ENCODE measurements at regions not wholly inside any gene's neighbourhood (a gene's known extent, or its start where the extent isn't known, plus 50 kb on each side); places are given as distances from the start of the nearest gene placed in this dataset.

DNA sequence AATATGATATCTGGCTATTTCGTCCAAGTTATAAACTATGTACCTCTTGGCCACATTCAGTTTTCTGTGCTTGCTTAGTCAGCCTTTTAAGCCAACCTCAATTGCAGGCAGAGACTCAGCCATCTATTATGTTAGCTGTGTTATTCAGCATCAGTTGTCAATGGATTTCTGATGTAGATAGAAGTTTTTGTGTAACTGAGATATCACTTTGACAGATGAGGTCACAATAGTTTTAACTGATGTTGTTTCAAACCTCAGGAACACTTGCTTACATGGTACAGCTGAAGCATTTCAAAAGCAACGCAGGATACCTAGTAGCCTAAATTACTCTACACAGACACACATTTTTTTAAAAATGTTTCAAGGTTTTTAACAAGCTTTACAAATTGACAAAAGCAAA is 1478.0 kb downstream of the NCAM2 start:
- no peak overlapping the region for H3K27ac ChIP-seq
- no peak for ATAC-seq (replicated peaks in 6 of 8)

DNA sequence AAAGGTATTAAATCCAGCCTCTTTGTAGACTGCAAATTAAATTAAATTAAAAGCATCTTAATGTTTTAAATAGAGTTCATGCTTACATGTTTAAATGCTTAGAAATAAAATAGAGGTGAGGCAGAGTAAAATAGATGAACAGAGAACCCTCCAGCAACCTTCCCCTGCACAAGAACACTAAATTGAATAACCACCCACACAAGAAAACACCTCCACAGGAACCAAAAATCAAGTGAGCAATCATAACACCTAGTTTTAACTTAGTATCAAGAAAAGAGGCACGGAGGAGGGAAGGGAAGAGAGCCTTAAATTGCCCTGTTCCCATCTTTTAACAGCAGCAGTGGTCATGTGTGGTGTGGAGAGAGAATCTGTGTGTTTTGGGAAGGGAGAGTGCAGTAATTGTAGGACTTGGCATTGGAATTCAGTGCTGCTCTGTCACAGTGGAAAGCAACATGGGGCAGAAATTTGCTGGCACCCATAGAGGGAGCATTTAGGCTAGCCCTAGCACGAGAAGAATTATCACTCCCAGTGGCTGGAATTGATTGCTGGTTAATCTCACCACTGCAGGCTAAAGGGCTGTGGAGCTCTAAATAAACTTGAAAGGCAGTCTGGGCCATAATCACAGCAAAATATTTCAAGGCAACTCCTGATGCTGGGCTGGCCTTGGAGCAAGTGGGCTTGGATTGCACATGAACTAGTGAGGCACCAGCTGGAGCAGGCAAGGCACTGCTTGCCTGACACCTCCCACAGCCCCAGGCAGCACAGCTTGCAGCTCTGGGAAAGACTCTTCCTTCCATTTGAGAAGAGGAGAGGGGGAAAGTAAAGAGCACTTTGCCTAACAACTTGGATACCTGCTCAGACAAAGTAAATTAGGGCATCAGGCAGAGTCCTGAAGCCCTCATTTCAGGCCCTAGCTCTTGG is 1478.8 kb downstream of the NCAM2 start:
- Histone ChIP-seq H3K4me1 (replicated peaks in 1 of 2) (no peaks in the 10 kb centered on the region), H3K4me3 (no peak overlapping the region), H3K27ac (no peak overlapping the region)
- ATAC-seq (replicated peaks in 6 of 8) = peak in 1 of 8 experiments; percentile 73
- 0 to 76% (median 28%) methylated on average over 1 to 2 of the region's 2 CpGs; no CpG with 5 or more reads in 2 of the 10 experiments for WGBS, 10 experiments
- in situ Hi-C loops (cut with MboI; ENCODE audit: low pct_unique_long_range_greater_than_20kb in 2 of 9, low sequenced_read_pairs in 9 of 9, unreplicated experiment in 9 of 9) = no loop called here

More for the DNA sequence above, 1478.0 kb downstream of the NCAM2 start:
- Histone ChIP-seq H3K4me3 (no peak overlapping the region), H3K4me1 (replicated peaks in 1 of 2) (no peaks in the 10 kb centered on the region)
- in situ Hi-C loops (cut with MboI; ENCODE audit: low pct_unique_long_range_greater_than_20kb in 2 of 9, low sequenced_read_pairs in 9 of 9, unreplicated experiment in 9 of 9) = no loop called here
- 0 to 100% (median 56%) methylated on average over 1 to 2 of the region's 2 CpGs; no CpG with 5 or more reads in 2 of the 10 experiments for WGBS, 10 experiments

DNA sequence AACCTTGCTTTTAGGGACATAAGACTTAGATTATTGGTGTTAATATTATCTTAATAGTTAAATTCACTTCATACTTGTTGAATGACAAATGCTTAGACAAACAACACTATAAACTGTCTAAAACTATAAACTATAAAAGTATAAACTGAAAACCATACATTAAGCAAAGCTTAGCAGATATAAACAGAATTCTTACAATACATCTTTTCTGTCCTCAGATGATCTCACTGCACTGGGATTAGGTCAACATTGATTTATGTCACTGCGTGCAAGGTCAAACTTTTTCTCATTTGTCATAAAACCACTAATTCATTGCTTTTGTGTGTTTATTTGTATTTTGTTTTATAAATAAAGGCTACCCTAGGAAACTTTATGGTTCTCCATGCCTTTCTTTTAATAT is 1491.8 kb downstream of the NCAM2 start:
- Histone ChIP-seq H3K4me3 (no peak overlapping the region), H3K4me1 (replicated peaks in 1 of 2) (no peaks in the 10 kb centered on the region), H3K27ac (no peak overlapping the region)
- ATAC-seq (replicated peaks in 6 of 8) = no peak
- WGBS, 10 experiments = 0 to 80% (median 71%) methylated on average over 1 of the region's 1 CpG; no CpG with 5 or more reads in 1 of the 10 experiments
- in situ Hi-C loops (cut with MboI; ENCODE audit: low pct_unique_long_range_greater_than_20kb in 2 of 9, low sequenced_read_pairs in 9 of 9, unreplicated experiment in 9 of 9) = no loop called here

DNA sequence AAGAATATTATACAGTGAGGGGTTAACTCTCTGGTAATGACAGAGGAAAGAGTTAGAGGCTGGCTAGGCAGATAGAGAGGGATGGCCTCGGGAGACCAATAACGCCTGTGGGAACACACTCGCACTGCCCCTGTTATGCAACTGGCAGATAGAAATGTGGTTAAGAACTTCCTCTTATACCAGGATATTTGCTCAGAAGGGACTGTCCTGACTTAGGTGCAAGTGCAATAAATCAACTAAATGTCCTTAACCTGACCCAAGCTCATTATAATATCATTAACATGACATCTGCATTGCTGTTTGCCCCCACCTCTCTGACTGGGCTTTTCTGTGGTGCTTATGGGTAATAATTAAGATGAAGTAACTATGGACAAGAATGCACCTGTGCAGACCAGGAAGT is 1518.0 kb downstream of the NCAM2 start:
- no peak for ATAC-seq (replicated peaks in 6 of 8)
- WGBS, 10 experiments = 12 to 100% (median 38%) methylated on average over 1 to 3 of the region's 3 CpGs; no CpG with 5 or more reads in 4 of the 10 experiments
- in situ Hi-C loops (cut with MboI; ENCODE audit: low pct_unique_long_range_greater_than_20kb in 2 of 9, low sequenced_read_pairs in 9 of 9, unreplicated experiment in 9 of 9) = no loop called here
- Histone ChIP-seq H3K27ac (no peak overlapping the region), H3K4me3 (no peak overlapping the region), H3K4me1 (replicated peaks in 1 of 2) (no peaks in the 10 kb centered on the region)

DNA sequence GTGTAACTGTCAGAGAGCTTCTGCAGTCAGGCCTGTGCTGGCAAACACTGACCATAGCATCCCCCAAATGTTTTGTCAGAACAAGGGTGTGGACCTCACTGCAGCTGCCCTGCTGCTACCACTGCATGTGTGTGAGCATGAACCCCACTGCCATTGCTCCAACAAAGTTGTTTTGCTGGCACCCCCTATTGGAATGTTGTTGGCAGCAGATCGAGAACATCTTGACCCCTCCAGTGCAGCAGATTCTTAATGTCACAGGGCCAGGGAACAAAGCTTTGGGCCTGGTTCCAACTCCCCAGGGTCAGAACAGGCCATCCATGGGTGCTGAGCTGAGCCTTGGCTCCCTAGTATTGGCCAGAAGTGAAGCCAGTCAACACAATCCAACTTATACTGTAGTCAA is 1537.4 kb downstream of the NCAM2 start:
- no peak overlapping the region for H3K27ac ChIP-seq
- H3K4me3 ChIP-seq = no peak overlapping the region
- WGBS, 10 experiments = 0 to 100% (median 0%) methylated on average over 1 of the region's 1 CpG; no CpG with 5 or more reads in 5 of the 10 experiments
- no peak for ATAC-seq (replicated peaks in 6 of 8)
- H3K4me1 ChIP-seq (replicated peaks in 1 of 2) = no peaks in the 10 kb centered on the region
- in situ Hi-C loops (cut with MboI; ENCODE audit: low pct_unique_long_range_greater_than_20kb in 2 of 9, low sequenced_read_pairs in 9 of 9, unreplicated experiment in 9 of 9) = no loop called here

DNA sequence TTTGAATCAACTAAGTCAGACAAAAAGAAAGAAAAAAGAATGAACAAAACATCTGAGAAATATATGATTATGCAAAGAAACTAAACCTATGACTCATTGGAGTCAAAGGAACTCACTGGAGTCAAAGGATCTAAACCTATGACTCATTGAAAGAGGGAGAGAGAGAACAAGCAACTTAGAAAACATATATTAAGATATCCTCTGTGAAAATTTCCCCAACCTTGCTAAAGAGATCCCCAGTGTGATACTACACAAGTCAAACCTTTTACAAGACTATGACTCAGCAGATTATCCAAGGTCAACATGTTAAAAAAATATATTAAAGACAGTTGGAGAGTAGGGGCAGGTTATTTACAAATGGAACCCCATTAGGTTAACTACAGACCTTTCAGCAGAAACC is 1538.3 kb downstream of the NCAM2 start:
- Histone ChIP-seq H3K4me1 (replicated peaks in 1 of 2) (no peaks in the 10 kb centered on the region), H3K4me3 (no peak overlapping the region), H3K27ac (no peak overlapping the region)
- peak in 2 of 8 experiments; percentile 52 to 63 for ATAC-seq (replicated peaks in 6 of 8)
- in situ Hi-C loops (cut with MboI; ENCODE audit: low pct_unique_long_range_greater_than_20kb in 2 of 9, low sequenced_read_pairs in 9 of 9, unreplicated experiment in 9 of 9) = no loop called here

DNA sequence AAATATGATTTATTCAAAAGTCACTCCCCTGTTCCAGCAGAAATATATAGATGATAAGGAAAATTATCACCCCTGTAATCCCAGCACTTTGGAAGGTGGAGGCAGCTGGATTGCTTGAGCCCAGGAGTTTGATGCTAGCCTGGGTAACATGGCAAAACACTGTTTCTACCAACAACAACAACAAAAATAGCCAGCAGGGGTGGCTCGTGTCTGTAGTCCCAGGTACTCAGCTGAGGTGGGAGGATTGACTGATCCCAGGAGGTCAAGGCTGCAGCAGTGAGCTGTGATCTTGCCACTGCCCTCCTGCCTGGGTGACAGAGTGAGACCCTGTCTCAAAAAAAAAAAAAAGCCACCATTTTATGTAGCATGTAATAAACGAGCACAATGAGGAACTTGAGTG is 1546.5 kb downstream of the NCAM2 start:
- Histone ChIP-seq H3K27ac (no peak overlapping the region), H3K4me1 (replicated peaks in 1 of 2) (no peaks in the 10 kb centered on the region), H3K4me3 (no peak overlapping the region)
- no peak for ATAC-seq (replicated peaks in 6 of 8)
- 0 to 75% (median 18%) methylated on average over 1 to 2 of the region's 2 CpGs; no CpG with 5 or more reads in 1 of the 10 experiments for WGBS, 10 experiments
- in situ Hi-C loops (cut with MboI; ENCODE audit: low pct_unique_long_range_greater_than_20kb in 2 of 9, low sequenced_read_pairs in 9 of 9, unreplicated experiment in 9 of 9) = no loop called here

DNA sequence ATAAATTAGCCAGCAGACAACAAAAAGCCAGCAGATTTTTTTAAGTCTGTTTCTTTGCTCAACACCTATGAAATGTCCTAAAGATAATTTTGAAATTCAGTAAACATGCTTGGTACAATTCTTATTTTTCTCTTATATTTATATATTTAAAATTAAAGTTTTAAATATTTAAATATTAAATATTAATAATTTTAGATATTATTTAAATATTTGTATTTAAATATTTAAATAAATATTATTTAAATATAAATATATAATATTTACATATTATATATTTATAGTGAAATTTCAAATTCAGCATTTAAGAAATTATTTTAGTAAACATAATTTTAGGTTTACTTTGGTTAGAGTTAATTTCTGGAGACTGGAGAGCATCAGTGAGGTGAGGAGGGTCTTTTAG is 1554.2 kb downstream of the NCAM2 start:
- no peak overlapping the region for H3K4me3 ChIP-seq
- no peak overlapping the region for H3K27ac ChIP-seq
- no peak for ATAC-seq (replicated peaks in 6 of 8)
- in situ Hi-C loops (cut with MboI; ENCODE audit: low pct_unique_long_range_greater_than_20kb in 2 of 9, low sequenced_read_pairs in 9 of 9, unreplicated experiment in 9 of 9) = no loop called here
- no peaks in the 10 kb centered on the region for H3K4me1 ChIP-seq (replicated peaks in 1 of 2)

DNA sequence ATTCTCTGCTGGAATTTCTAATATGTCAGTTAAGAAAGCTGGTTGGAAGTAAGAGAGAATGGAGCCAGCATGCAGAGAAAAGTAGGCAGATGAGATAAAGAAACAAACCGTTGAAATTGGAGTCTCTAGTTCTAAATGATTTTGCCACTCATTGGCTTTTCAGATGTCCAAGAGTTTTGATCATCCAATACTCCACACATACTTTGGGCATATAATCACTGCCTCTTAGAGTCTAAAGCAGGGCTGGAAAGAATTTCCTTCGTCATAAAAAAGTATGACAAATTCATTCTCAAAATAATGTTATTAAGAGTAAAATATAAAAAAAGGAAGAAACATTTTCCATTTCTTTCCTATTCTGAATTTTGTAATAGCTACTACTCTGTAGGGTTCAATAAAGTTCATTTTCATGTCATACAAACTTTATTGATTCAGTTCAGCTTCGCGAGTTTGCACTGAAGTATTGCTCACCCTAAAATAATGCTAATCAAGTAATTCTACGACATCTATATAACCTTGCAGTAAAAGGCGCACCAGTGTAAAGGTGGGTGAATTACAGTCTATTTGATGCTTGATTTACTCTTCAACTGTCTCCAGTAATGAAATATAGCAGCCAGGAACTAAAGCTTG is 1556.6 kb downstream of the NCAM2 start:
- Histone ChIP-seq H3K4me3 (no peak overlapping the region), H3K27ac (no peak overlapping the region), H3K4me1 (replicated peaks in 1 of 2) (no peaks in the 10 kb centered on the region)
- WGBS, 10 experiments = 5 to 90% (median 52%) methylated on average over 1 to 6 of the region's 6 CpGs
- in situ Hi-C loops (cut with MboI; ENCODE audit: low pct_unique_long_range_greater_than_20kb in 2 of 9, low sequenced_read_pairs in 9 of 9, unreplicated experiment in 9 of 9) = no loop called here
- ATAC-seq (replicated peaks in 6 of 8) = no peak

DNA sequence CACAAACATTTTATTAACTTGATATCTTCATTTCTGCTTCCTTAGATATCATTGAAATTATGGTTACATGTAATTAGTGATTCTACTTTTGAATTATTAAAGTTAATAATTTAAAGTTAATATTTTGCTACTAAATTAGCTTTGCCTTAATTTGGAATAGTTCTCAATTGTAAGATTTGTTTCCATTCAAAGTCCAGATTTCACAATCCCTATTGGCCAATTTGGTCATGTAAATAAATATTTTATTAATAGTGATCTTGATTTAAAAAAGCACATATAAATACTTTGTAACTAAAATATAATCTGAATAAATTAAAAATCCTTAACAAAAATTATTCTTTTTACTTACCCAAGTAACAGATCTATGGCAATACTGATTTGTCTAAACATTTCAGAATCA is 1558.6 kb downstream of the NCAM2 start:
- in situ Hi-C loops (cut with MboI; ENCODE audit: low pct_unique_long_range_greater_than_20kb in 2 of 9, low sequenced_read_pairs in 9 of 9, unreplicated experiment in 9 of 9) = no loop called here
- Histone ChIP-seq H3K27ac (no peak overlapping the region), H3K4me3 (no peak overlapping the region), H3K4me1 (replicated peaks in 1 of 2) (no peaks in the 10 kb centered on the region)
- no peak for ATAC-seq (replicated peaks in 6 of 8)

DNA sequence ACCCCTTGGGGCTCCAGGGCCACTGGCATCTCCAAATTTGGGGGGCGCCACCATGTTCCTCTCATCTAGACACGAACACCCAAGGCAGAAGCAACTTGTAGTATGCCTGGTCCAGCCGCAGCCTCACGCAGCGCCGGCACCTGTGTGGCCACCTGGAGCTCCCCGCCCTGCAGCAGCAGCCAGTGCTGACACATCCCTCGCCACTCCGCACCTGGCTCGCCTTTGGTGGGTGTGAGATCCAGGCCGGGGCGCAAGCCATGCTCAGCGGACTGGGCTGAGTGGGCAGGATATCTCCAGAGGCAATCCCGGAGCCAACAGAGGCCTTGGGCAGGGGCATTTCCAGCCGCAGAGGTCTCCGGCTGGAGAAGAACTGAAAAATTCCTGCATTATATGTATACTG is 1563.7 kb downstream of the NCAM2 start:
- 69 to 100% (median 100%) methylated on average over 1 to 5 of the region's 16 CpGs; no CpG with 5 or more reads in 7 of the 10 experiments for WGBS, 10 experiments
- H3K27ac ChIP-seq = no peak overlapping the region
- H3K4me1 ChIP-seq (replicated peaks in 1 of 2) = no peaks in the 10 kb centered on the region
- in situ Hi-C loops (cut with MboI; ENCODE audit: low pct_unique_long_range_greater_than_20kb in 2 of 9, low sequenced_read_pairs in 9 of 9, unreplicated experiment in 9 of 9) = no loop called here
- no peak for ATAC-seq (replicated peaks in 6 of 8)
- no peak overlapping the region for H3K4me3 ChIP-seq

DNA sequence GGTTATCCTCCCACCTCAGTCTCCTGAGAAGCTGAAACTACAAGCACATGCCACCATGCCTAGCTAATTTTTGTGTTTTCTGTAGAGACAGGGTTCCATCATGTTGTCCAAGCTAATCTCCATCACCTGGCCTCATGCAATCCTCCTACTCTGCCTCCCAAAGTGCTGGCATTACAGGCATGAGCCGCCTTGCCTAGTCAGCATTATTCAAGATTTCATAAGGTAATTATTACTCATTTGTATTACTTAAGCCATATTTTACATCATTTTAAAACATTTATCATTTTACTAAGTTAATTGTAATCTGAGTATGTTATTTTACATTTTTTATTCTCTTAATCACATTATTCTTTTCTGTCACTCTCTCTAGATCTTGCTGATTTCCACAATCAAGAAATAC is 1575.6 kb downstream of the NCAM2 start:
- no peak overlapping the region for H3K27ac ChIP-seq
- H3K4me3 ChIP-seq = no peak overlapping the region
- no peak for ATAC-seq (replicated peaks in 6 of 8)
- in situ Hi-C loops (cut with MboI; ENCODE audit: low pct_unique_long_range_greater_than_20kb in 2 of 9, low sequenced_read_pairs in 9 of 9, unreplicated experiment in 9 of 9) = no loop called here
- WGBS, 10 experiments = 0 to 100% (median 72%) methylated on average over 1 of the region's 1 CpG; no CpG with 5 or more reads in 2 of the 10 experiments
- peaks cover 0 to 3% of the 10 kb centered on the region in 2 donors for H3K4me1 ChIP-seq (replicated peaks in 1 of 2)

DNA sequence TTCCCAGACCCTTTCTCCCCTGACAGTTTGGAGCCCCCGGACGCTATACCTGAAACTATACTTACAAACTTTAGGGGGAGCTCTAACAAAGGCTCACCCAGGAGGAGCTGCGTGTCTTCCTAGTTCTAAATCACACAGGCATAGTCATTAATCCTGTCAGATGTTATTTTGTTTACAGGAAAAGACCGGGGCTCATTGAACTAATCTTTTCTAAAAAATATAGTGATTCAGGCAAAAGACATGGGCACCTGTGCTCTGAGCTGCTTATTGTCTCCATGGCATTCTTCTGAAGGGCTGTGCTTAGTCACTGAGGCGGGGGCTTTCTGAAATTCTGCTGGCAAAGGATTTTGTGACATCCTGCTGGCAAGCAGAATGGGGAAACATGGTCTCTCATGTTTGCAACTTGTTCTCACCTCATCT is 1577.0 kb downstream of the NCAM2 start:
- Histone ChIP-seq H3K27ac (no peak overlapping the region), H3K4me3 (no peak overlapping the region), H3K4me1 (replicated peaks in 1 of 2) (peaks cover 0 to 3% of the 10 kb centered on the region in 2 donors)
- peak in 6 of 8 experiments; percentile 16 to 77 (median 56) for ATAC-seq (replicated peaks in 6 of 8)
- 0 to 68% (median 33%) methylated on average over 1 to 4 of the region's 5 CpGs; no CpG with 5 or more reads in 3 of the 10 experiments for WGBS, 10 experiments
- in situ Hi-C loops (cut with MboI; ENCODE audit: low pct_unique_long_range_greater_than_20kb in 2 of 9, low sequenced_read_pairs in 9 of 9, unreplicated experiment in 9 of 9) = no loop called here

DNA sequence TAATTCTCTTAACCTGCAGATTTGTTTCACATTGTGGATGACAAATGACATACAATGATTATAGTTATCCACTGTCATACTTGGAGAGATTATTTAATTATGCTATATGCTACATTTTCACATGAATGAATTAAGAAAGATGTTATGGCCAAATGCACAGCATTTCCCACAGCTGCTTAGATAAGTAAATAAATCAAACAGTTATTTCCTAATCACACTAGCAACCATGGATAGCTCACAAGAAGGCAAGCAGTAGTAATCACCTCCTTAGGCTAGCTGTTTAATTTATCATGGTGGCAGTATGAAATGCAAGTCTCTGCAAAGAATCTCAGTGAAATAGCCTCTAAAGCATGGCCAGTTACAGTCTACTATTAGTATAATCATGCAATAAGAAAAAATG is 1581.5 kb downstream of the NCAM2 start:
- H3K4me3 ChIP-seq = no peak overlapping the region
- peaks cover 0 to 3% of the 10 kb centered on the region in 2 donors for H3K4me1 ChIP-seq (replicated peaks in 1 of 2)
- no peak overlapping the region for H3K27ac ChIP-seq
- ATAC-seq (replicated peaks in 6 of 8) = peak in 4 of 8 experiments; percentile 78 to 93 (median 87)
- in situ Hi-C loops (cut with MboI; ENCODE audit: low pct_unique_long_range_greater_than_20kb in 2 of 9, low sequenced_read_pairs in 9 of 9, unreplicated experiment in 9 of 9) = no loop called here

All from motor neuron (in vitro differentiated cells).